Coronary artery (tissue), 2 donors: ENCODE measurements at regions not wholly inside any gene's neighbourhood (a gene's known extent, or its start where the extent isn't known, plus 50 kb on each side); places are given as distances from the start of the nearest gene placed in this dataset.
"Not testable (repeated sequence)": the region's sequence is repeated elsewhere in the genome, so short reads cannot be mapped to it uniquely, and the experiment has no call there.

ENCODE experiments used
- DNase-seq: peaks from one replicate; pipeline ENCODE4 v3.0.0-alpha.2; 2017; ENCODE audit warnings: low spot score
- H3K27ac ChIP-seq, 2 donors: fragments of 200-600 bp; sonication (generic); one replicate each; pipeline ENCODE4 v1.5.1; 2016 to 2019
- H3K4me3 ChIP-seq: fragments of 200-600 bp; sonication (generic); 2 replicates; pipeline ENCODE4 v1.5.1; 2016; ENCODE audit warnings: mild to moderate bottlenecking, moderate library complexity
- CTCF ChIP-seq: fragments of 200-600 bp; sonication (generic); IDR thresholded peaks from one replicate; pipeline ENCODE4 v1.5.1; 2019; ENCODE audit warnings: antibody characterized with exemption

GRCh38 chr2:210966330-210966729 lies 409.9 kb downstream of the CPS1 start:
- H3K4me3 ChIP-seq: no peak overlapping the region
- H3K27ac ChIP-seq: no peak overlapping the region
- DNase-seq: no peak
- TF ChIP-seq CTCF: no peak

GRCh38 chr2:210971431-210971830 lies 415.0 kb downstream of the CPS1 start:
- H3K27ac ChIP-seq: no peak overlapping the region
- TF ChIP-seq CTCF: no peak
- no peak for DNase-seq
- H3K4me3 ChIP-seq: no peak overlapping the region

GRCh38 chr2:210986806-210987205 lies 430.4 kb downstream of the CPS1 start:
- not testable (repeated sequence) for H3K27ac ChIP-seq, DNase-seq

GRCh38 chr2:210991107-210991506 lies 434.7 kb downstream of the CPS1 start:
- no peak overlapping the region for H3K27ac ChIP-seq
- no peak for TF ChIP-seq CTCF

More at GRCh38 chr2:210986806-210987205, 430.4 kb downstream of the CPS1 start:
- H3K4me3 ChIP-seq: not testable (repeated sequence)

GRCh38 chr2:210994104-210994503 lies 437.7 kb downstream of the CPS1 start:
- Histone ChIP-seq H3K27ac (no peak overlapping the region), H3K4me3 (no peak overlapping the region)
- no peak for TF ChIP-seq CTCF
- DNase-seq: no peak

More at GRCh38 chr2:210991107-210991506, 434.7 kb downstream of the CPS1 start:
- H3K4me3 ChIP-seq: no peak overlapping the region
- DNase-seq: no peak

GRCh38 chr2:210997373-210997772 lies 441.0 kb downstream of the CPS1 start:
- no peak for DNase-seq
- Histone ChIP-seq H3K4me3 (no peak overlapping the region), H3K27ac (no peak overlapping the region)
- TF ChIP-seq CTCF: no peak

- no peak for TF ChIP-seq CTCF
- no peak overlapping the region for H3K4me3 ChIP-seq
- DNase-seq: no peak
- H3K27ac ChIP-seq: no peak overlapping the region
Observed at GRCh38 chr2:210998334-210998733, 441.9 kb downstream of the CPS1 start.

- DNase-seq: no peak
- no peak for TF ChIP-seq CTCF
Observed at GRCh38 chr2:211014376-211014775, 458.0 kb downstream of the CPS1 start.

More at GRCh38 chr2:211014376-211014775, 458.0 kb downstream of the CPS1 start:
- no peak overlapping the region for H3K4me3 ChIP-seq
- no peak overlapping the region for H3K27ac ChIP-seq
